SKM-1 (cell line): ENCODE measurements at regions not wholly inside any gene's neighbourhood (a gene's known extent, or its start where the extent isn't known, plus 50 kb on each side); places are given as distances from the start of the nearest gene placed in this dataset.

ENCODE experiments used
- DNase-seq: peaks from one replicate; lab custom pipeline; 2025; ENCODE audit not compliant: unreplicated experiment; lab: John Stamatoyannopoulos, UW

GRCh38 chr3:116842254-116842957, 132.8 kb downstream of the TUSC7 start:
- no peak for DNase-seq

GRCh38 chr3:116848248-116848829, 138.8 kb downstream of the TUSC7 start:
- no peak for DNase-seq

- no peak for DNase-seq
These were observed 139.7 kb downstream of the TUSC7 start for GRCh38 chr3:116849261-116849688.

- no peak for DNase-seq
These were observed 143.2 kb downstream of the TUSC7 start for GRCh38 chr3:116852803-116853202.

- DNase-seq = no peak
These were observed 153.7 kb downstream of the TUSC7 start for GRCh38 chr3:116863270-116863770.

- DNase-seq = no peak
These were observed 154.4 kb downstream of the TUSC7 start for GRCh38 chr3:116863822-116864589.

GRCh38 chr3:116864590-116864927, 155.0 kb downstream of the TUSC7 start:
- no peak for DNase-seq

- no peak for DNase-seq
These were observed 160.8 kb downstream of the TUSC7 start for GRCh38 chr3:116870379-116870778.

- DNase-seq = no peak
These were observed 162.3 kb downstream of the TUSC7 start for GRCh38 chr3:116871905-116872304.

- no peak for DNase-seq
These were observed 163.1 kb downstream of the TUSC7 start for GRCh38 chr3:116872688-116873087.

- DNase-seq = no peak
These were observed 163.6 kb downstream of the TUSC7 start for GRCh38 chr3:116873142-116873541.

GRCh38 chr3:116877968-116878367, 168.4 kb downstream of the TUSC7 start:
- DNase-seq = no peak

GRCh38 chr3:116886202-116886893, 176.8 kb downstream of the TUSC7 start:
- DNase-seq = no peak

- DNase-seq = no peak
These were observed 186.5 kb downstream of the TUSC7 start for GRCh38 chr3:116896116-116896515.

- no peak for DNase-seq
These were observed 187.8 kb downstream of the TUSC7 start for GRCh38 chr3:116897382-116897781.

- no peak for DNase-seq
These were observed 189.7 kb downstream of the TUSC7 start for GRCh38 chr3:116899253-116899652.

GRCh38 chr3:116905334-116905733, 195.8 kb downstream of the TUSC7 start:
- no peak for DNase-seq

GRCh38 chr3:116905794-116906193, 196.2 kb downstream of the TUSC7 start:
- no peak for DNase-seq

GRCh38 chr3:116912116-116912515, 202.5 kb downstream of the TUSC7 start:
- no peak for DNase-seq

GRCh38 chr3:116914004-116914403, 204.4 kb downstream of the TUSC7 start:
- DNase-seq = no peak

GRCh38 chr3:116916836-116917235, 207.3 kb downstream of the TUSC7 start:
- DNase-seq = no peak
